A549 (cell line): ENCODE measurements at regions not wholly inside any gene's neighbourhood (a gene's known extent, or its start where the extent isn't known, plus 50 kb on each side); places are given as distances from the start of the nearest gene placed in this dataset.

Source experiments
- CBX8 ChIP-seq: fragments of 200-600 bp; sonication (generic); IDR thresholded peaks from 2 replicates; pipeline ENCODE4 v1.6.1; 2016
- CEBPB ChIP-seq, 2 experiments: fragments of >200 bp in 1 of 2; sonication (Bioruptor Twin) in 1 of 2; formaldehyde crosslinking in 1 of 2; IDR thresholded peaks; 2 replicates each; pipeline ENCODE4 v1.6.1; 2012 to 2016
- HOXB13 ChIP-seq: fragments of 250-450 bp; sonication (Bioruptor Pico); IDR thresholded peaks from 2 replicates; pipeline ENCODE4 v1.5.0; 2020; ENCODE audit warnings: low read depth, mild to moderate bottlenecking, moderate library complexity
- POLR2A ChIP-seq: IDR thresholded peaks from 2 replicates; pipeline ENCODE4 v1.6.1; 2012; ENCODE audit warnings: mild to moderate bottlenecking, low read length
- RAD21 ChIP-seq, 2 experiments: fragments of >200 bp in 1 of 2; sonication (Bioruptor Twin) in 1 of 2; formaldehyde crosslinking in 1 of 2; IDR thresholded peaks in 1 of 2; conservative IDR thresholded peaks in 1 of 2; 2 replicates in 1 of 2; 3 replicates in 1 of 2; pipeline ENCODE4 v1.6.1; 2012 to 2018; ENCODE audit warnings: inconsistent platforms in 1 of 2
- USF2 ChIP-seq: fragments of 450-650 bp; IDR thresholded peaks from 2 replicates; pipeline ENCODE4 v1.6.1; 2014; ENCODE audit warnings: antibody characterized with exemption
- TF ChIP-seq, protein P1 (sequence below): fragments of >200 bp; sonication (Bioruptor Twin); formaldehyde crosslinking; IDR thresholded peaks from 3 replicates; pipeline ENCODE4 v1.5.1; 2016
- TF ChIP-seq, protein P2 (sequence below): IDR thresholded peaks from 2 replicates; pipeline ENCODE4 v1.6.1; 2012

DNA sequence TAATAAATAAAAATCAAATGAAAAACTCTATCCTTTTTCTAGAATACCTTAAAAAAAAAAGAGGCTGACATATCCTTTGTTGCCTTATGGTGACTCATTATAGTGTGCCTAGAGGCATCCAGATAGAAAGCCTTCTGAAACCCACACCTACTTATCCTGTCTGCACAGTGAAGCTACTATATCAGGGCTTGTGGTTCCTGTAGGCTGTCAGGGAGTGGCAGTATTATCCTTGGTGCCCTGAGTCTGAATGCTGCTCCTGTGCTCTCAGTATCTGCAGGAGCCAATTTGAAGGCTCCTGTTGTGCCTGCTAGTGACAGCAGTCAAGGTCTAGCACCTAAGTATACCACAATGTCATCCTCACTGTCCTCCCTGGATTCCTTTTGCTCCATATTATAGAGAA, 168.4 kb upstream of the AVPR1A start:
- no peak for TF ChIP-seq USF2
- TF ChIP-seq CBX8 = no peak
- no peak for TF ChIP-seq POLR2A
- TF ChIP-seq, protein P1, sequence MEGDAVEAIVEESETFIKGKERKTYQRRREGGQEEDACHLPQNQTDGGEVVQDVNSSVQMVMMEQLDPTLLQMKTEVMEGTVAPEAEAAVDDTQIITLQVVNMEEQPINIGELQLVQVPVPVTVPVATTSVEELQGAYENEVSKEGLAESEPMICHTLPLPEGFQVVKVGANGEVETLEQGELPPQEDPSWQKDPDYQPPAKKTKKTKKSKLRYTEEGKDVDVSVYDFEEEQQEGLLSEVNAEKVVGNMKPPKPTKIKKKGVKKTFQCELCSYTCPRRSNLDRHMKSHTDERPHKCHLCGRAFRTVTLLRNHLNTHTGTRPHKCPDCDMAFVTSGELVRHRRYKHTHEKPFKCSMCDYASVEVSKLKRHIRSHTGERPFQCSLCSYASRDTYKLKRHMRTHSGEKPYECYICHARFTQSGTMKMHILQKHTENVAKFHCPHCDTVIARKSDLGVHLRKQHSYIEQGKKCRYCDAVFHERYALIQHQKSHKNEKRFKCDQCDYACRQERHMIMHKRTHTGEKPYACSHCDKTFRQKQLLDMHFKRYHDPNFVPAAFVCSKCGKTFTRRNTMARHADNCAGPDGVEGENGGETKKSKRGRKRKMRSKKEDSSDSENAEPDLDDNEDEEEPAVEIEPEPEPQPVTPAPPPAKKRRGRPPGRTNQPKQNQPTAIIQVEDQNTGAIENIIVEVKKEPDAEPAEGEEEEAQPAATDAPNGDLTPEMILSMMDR = no peak
- peak; percentile 15 to 36; a peak in 2 of 5 replicates for TF ChIP-seq RAD21 (conservative IDR thresholded peaks at IDR 0.05 in 1 of 2, IDR thresholded peaks at IDR 0.05 in 1 of 2)
- no peak for TF ChIP-seq HOXB13
- TF ChIP-seq, protein P2, sequence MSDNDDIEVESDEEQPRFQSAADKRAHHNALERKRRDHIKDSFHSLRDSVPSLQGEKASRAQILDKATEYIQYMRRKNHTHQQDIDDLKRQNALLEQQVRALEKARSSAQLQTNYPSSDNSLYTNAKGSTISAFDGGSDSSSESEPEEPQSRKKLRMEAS = no peak
- no peak for TF ChIP-seq CEBPB (IDR thresholded peaks at IDR 0.05)
